GM12875 (cell line): ENCODE measurements at regions not wholly inside any gene's neighbourhood (a gene's known extent, or its start where the extent isn't known, plus 50 kb on each side); places are given as distances from the start of the nearest gene placed in this dataset.

Experiments
- H3K4me3 ChIP-seq: one replicate; pipeline ENCODE4 v1.5.1; 2011; ENCODE audit warnings: low read depth, low read length, control low read depth
- CTCF ChIP-seq: IDR thresholded peaks from 2 replicates; pipeline ENCODE4 v1.5.1; 2011; ENCODE audit warnings: low read depth, mild to moderate bottlenecking, control low read depth, inconsistent platforms, low read length, moderate library complexity, borderline replicate concordance; ENCODE audit not compliant: insufficient read depth

DNA sequence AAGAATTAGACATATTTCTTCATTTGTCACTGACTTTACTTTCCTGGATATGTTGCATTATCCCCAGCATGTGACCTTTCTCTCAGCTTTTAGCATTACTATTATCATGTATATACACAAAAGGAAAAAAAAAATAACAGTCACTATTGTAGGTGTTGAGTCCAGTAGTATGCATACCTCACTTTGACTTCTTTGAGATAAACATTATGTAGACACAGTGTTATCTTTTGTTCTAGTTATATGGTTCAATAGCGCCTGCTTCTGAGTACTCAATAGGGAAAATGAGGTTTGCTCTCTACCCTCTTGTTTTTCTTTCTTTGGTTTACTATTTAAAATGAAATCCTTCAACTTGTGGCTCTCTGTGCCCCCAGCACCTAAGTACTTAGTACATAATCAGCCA, 409.6 kb upstream of the PKN2 start:
- no peak overlapping the region for H3K4me3 ChIP-seq
- no peak for TF ChIP-seq CTCF

GRCh38 chr1:88275259-88275862, 408.7 kb upstream of the PKN2 start:
- TF ChIP-seq CTCF: no peak

GRCh38 chr1:88276163-88276562, 407.9 kb upstream of the PKN2 start:
- no peak for TF ChIP-seq CTCF
- no peak overlapping the region for H3K4me3 ChIP-seq

More at GRCh38 chr1:88275259-88275862, 408.7 kb upstream of the PKN2 start:
- H3K4me3 ChIP-seq: no peak overlapping the region

- H3K4me3 ChIP-seq: no peak overlapping the region
- no peak for TF ChIP-seq CTCF
Measured at GRCh38 chr1:88284066-88284465, 400.0 kb upstream of the PKN2 start.

DNA sequence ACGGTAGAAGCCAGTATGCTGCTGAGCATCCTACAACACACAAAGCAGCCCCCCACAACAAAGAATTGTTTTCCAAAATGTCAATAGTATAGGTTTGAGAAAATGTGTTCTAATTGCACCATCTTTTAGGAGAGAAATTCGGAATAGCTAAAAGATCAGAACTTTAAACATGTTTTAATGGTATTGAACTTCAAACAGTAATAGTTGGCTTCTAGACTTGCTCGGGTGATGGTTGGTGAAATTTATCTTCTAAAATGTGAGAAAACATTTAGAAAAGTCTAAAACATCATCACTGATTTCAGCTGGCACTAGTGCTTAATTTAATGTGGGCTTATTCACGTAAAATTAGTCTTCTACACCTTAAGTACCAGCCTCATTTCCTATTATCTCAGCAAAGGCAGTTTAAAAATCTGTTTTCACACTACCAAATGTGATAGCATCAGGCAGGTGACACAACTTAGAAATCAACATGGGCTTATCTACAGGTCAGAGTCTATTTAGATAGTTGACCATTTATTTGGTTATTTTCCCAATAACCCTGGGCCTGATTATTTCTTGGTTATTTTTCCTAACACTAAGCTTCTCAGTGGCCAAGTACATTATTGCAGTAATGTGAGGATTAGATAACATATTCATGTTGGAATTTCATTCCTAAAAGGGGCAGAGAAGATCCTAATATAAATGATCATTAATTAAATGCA, 399.3 kb upstream of the PKN2 start:
- no peak overlapping the region for H3K4me3 ChIP-seq
- TF ChIP-seq CTCF: no peak

- no peak for TF ChIP-seq CTCF
- no peak overlapping the region for H3K4me3 ChIP-seq
Measured at GRCh38 chr1:88286716-88287115, 397.4 kb upstream of the PKN2 start.

GRCh38 chr1:88288571-88288970, 395.5 kb upstream of the PKN2 start:
- TF ChIP-seq CTCF: no peak
- no peak overlapping the region for H3K4me3 ChIP-seq
